Smooth muscle cell (in vitro differentiated cells): ENCODE measurements at regions not wholly inside any gene's neighbourhood (a gene's known extent, or its start where the extent isn't known, plus 50 kb on each side); places are given as distances from the start of the nearest gene placed in this dataset.

Experiments used
- DNase-seq: peaks from one replicate; lab custom pipeline; 2025; ENCODE audit not compliant: unreplicated experiment; lab: John Stamatoyannopoulos, UW
- H2AFZ ChIP-seq: fragments of 200-600 bp; sonication (generic); 2 replicates; pipeline ENCODE4 v1.6.0; 2016; ENCODE audit warnings: antibody characterized with exemption, low read depth, mild to moderate bottlenecking
- H3F3A ChIP-seq: fragments of 200-600 bp; sonication (generic); 2 replicates; pipeline ENCODE4 v1.6.0; 2017; ENCODE audit warnings: antibody characterized with exemption, low read depth
- H3K27ac ChIP-seq: fragments of 200-600 bp; sonication (generic); 2 replicates; pipeline ENCODE4 v1.5.1; 2016; ENCODE audit warnings: low read depth, mild to moderate bottlenecking
- H3K27me3 ChIP-seq: fragments of 200-600 bp; sonication (generic); 2 replicates; pipeline ENCODE4 v1.6.1; 2016; ENCODE audit warnings: low read depth, mild to moderate bottlenecking
- H3K36me3 ChIP-seq: fragments of 200-600 bp; sonication (generic); 2 replicates; pipeline ENCODE4 v1.5.1; 2016; ENCODE audit warnings: low read depth
- H3K4me1 ChIP-seq: fragments of 200-600 bp; sonication (generic); 2 replicates; pipeline ENCODE4 v1.5.1; 2016; ENCODE audit warnings: low read depth
- H3K4me2 ChIP-seq: fragments of 200-600 bp; sonication (generic); 2 replicates; pipeline ENCODE4 v1.6.0; 2016; ENCODE audit warnings: mild to moderate bottlenecking
- H3K4me3 ChIP-seq: fragments of 200-600 bp; sonication (generic); 2 replicates; pipeline ENCODE4 v1.5.1; 2016; ENCODE audit warnings: mild to moderate bottlenecking
- H3K79me2 ChIP-seq: fragments of 200-600 bp; sonication (generic); 2 replicates; pipeline ENCODE4 v1.6.0; 2016; ENCODE audit warnings: low read depth, mild to moderate bottlenecking
- H3K9ac ChIP-seq: fragments of 200-600 bp; sonication (generic); 2 replicates; pipeline ENCODE4 v1.6.0; 2016; ENCODE audit warnings: low read depth
- H3K9me3 ChIP-seq: fragments of 200-600 bp; sonication (generic); replicated peaks from 2 replicates; pipeline ENCODE4 v1.5.1; 2016; ENCODE audit warnings: low read depth
- H4K20me1 ChIP-seq: fragments of 200-600 bp; sonication (generic); 2 replicates; pipeline ENCODE4 v1.6.0; 2016; ENCODE audit warnings: low read depth
- CTCF ChIP-seq: fragments of 200-600 bp; sonication (generic); IDR thresholded peaks from 2 replicates; pipeline ENCODE4 v1.5.1; 2017; ENCODE audit warnings: borderline replicate concordance, mild to moderate bottlenecking, antibody characterized with exemption; ENCODE audit not compliant: insufficient read depth, poor library complexity, severe bottlenecking
- WGBS: methylation state at CpG from one replicate; pipeline ENCODE4 v1.1.7; 2016; ENCODE audit warnings: low lambda C conversion rate; 5-methylcytosine and 5-hydroxymethylcytosine counted together

DNA sequence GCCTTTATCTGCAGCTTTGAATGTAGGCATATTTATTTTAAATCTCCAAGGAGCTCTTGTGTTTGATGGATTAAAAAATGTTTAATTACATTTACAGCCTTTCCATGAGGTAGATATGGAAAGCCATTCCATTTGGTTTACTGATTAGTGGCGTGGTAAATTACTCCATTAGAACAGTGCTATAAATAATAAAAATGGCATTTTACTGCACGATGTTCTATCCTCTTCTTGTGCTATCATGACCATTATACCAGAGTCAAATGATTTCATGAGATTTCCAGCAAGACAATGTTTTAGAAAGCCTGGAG is 250.9 kb upstream of the HTR2A start:
- whole genome bisulfite sequencing, result 82% methylated on average over 2 of the region's 2 CpGs
- no peak for TF ChIP-seq CTCF
- DNase-seq, result no peak

GRCh38 chr13:47146991-47147811 is 250.3 kb upstream of the HTR2A start:
- no peaks in the 10 kb centered on the region for H3K9me3 ChIP-seq
- H3K4me3 ChIP-seq, result no peak overlapping the region
- 90% methylated on average over 2 of the region's 2 CpGs for WGBS
- DNase-seq, result no peak
- no peaks in the 10 kb centered on the region for H4K20me1 ChIP-seq
- no peaks in the 10 kb centered on the region for H3K27me3 ChIP-seq
- no peaks in the 10 kb centered on the region for H3K79me2 ChIP-seq
- H3K4me2 ChIP-seq, result peak overlapping the region; percentile 6
- no peaks in the 10 kb centered on the region for H3K36me3 ChIP-seq
- no peak overlapping the region for H2AFZ ChIP-seq
- H3K9ac ChIP-seq, result no peak overlapping the region
- no peak for TF ChIP-seq CTCF
- no peak overlapping the region for H3K27ac ChIP-seq
- H3F3A ChIP-seq, result no peaks in the 10 kb centered on the region
- peaks cover 7% of the 10 kb centered on the region for H3K4me1 ChIP-seq

More for the DNA sequence above, 250.9 kb upstream of the HTR2A start:
- H3K36me3 ChIP-seq, result no peaks in the 10 kb centered on the region
- peaks cover 7% of the 10 kb centered on the region for H3K4me1 ChIP-seq
- no peak overlapping the region for H2AFZ ChIP-seq
- no peaks in the 10 kb centered on the region for H3K79me2 ChIP-seq
- no peaks in the 10 kb centered on the region for H3F3A ChIP-seq
- no peaks in the 10 kb centered on the region for H4K20me1 ChIP-seq
- no peak overlapping the region for H3K4me3 ChIP-seq
- H3K4me2 ChIP-seq, result peak overlapping the region; percentile 6
- no peak overlapping the region for H3K9ac ChIP-seq
- no peak overlapping the region for H3K27ac ChIP-seq
- H3K27me3 ChIP-seq, result no peaks in the 10 kb centered on the region
- no peaks in the 10 kb centered on the region for H3K9me3 ChIP-seq

GRCh38 chr13:47146136-47146535 is 249.3 kb upstream of the HTR2A start:
- H3K4me2 ChIP-seq, result no peak overlapping the region
- H3K27me3 ChIP-seq, result no peaks in the 10 kb centered on the region
- no peak for TF ChIP-seq CTCF

DNA sequence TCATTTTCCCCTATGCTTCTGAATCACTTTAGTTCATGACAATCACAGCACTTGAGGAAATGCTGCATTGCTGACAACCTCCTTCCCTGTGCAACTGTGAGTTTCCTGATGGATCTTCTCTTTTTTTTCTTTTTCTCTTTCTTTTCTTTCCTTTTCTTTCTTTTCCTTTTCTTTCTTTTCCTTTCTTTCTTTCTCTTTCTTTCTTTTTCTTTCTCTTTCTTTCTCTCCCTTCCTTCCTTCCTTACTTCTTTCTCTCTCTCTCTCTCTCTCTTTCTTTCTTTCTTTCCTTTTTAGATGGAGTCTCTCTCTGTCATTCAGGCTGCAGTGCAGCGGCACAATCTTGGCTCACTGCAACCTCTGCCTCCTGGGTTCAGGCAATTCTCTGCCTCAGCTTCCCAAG is 247.9 kb upstream of the HTR2A start:
- no peaks in the 10 kb centered on the region for H3K27me3 ChIP-seq
- no peak overlapping the region for H3K27ac ChIP-seq
- H3K9ac ChIP-seq, result no peak overlapping the region
- WGBS, result 100% methylated on average over 1 of the region's 1 CpG
- no peaks in the 10 kb centered on the region for H3F3A ChIP-seq
- H3K4me2 ChIP-seq, result no peak overlapping the region
- no peak overlapping the region for H2AFZ ChIP-seq
- H3K9me3 ChIP-seq, result no peaks in the 10 kb centered on the region
- no peaks in the 10 kb centered on the region for H4K20me1 ChIP-seq
- no peak for TF ChIP-seq CTCF
- H3K79me2 ChIP-seq, result no peaks in the 10 kb centered on the region
- no peaks in the 10 kb centered on the region for H3K36me3 ChIP-seq
- no peak overlapping the region for H3K4me3 ChIP-seq
- no peak for DNase-seq
- peaks cover 7% of the 10 kb centered on the region for H3K4me1 ChIP-seq

More at GRCh38 chr13:47146136-47146535, 249.3 kb upstream of the HTR2A start:
- H3K9ac ChIP-seq, result no peak overlapping the region
- H3K36me3 ChIP-seq, result no peaks in the 10 kb centered on the region
- peaks cover 7% of the 10 kb centered on the region for H3K4me1 ChIP-seq
- H3K4me3 ChIP-seq, result no peak overlapping the region
- H2AFZ ChIP-seq, result no peak overlapping the region
- H3K9me3 ChIP-seq, result no peaks in the 10 kb centered on the region
- H4K20me1 ChIP-seq, result no peaks in the 10 kb centered on the region
- DNase-seq, result no peak
- H3K79me2 ChIP-seq, result no peaks in the 10 kb centered on the region
- no peak overlapping the region for H3K27ac ChIP-seq
- no peaks in the 10 kb centered on the region for H3F3A ChIP-seq
